Panc1 (cell line): ENCODE measurements at regions not wholly inside any gene's neighbourhood (a gene's known extent, or its start where the extent isn't known, plus 50 kb on each side); places are given as distances from the start of the nearest gene placed in this dataset.

Experiments
- CTCF ChIP-seq: fragments of 450-650 bp; IDR thresholded peaks from 2 replicates; pipeline ENCODE4 v1.5.1; 2017; ENCODE audit warnings: mild to moderate bottlenecking
- POLR2AphosphoS5 ChIP-seq: IDR thresholded peaks from 2 replicates; pipeline ENCODE4 v1.6.1; 2012; ENCODE audit warnings: mild to moderate bottlenecking, low read depth, low read length, moderate library complexity
- SIN3A ChIP-seq: IDR thresholded peaks from 2 replicates; pipeline ENCODE4 v1.6.1; 2012; ENCODE audit warnings: low read depth, mild to moderate bottlenecking, low read length, moderate library complexity, borderline replicate concordance; ENCODE audit not compliant: insufficient read depth
- TCF7L2 ChIP-seq: IDR thresholded peaks from 2 replicates; pipeline ENCODE4 v1.6.1; 2011; ENCODE audit warnings: mild to moderate bottlenecking, low read depth, low read length, inconsistent platforms
- TF ChIP-seq, protein P1 (sequence below), 2 experiments: IDR thresholded peaks; 2 replicates each; pipeline ENCODE4 v1.6.1; 2011 to 2012; ENCODE audit warnings: low read depth in 2 of 2, control low read depth in 1 of 2, low read length in 1 of 2, mild to moderate bottlenecking in 1 of 2, moderate library complexity in 1 of 2; ENCODE audit not compliant: insufficient read depth in 1 of 2

DNA sequence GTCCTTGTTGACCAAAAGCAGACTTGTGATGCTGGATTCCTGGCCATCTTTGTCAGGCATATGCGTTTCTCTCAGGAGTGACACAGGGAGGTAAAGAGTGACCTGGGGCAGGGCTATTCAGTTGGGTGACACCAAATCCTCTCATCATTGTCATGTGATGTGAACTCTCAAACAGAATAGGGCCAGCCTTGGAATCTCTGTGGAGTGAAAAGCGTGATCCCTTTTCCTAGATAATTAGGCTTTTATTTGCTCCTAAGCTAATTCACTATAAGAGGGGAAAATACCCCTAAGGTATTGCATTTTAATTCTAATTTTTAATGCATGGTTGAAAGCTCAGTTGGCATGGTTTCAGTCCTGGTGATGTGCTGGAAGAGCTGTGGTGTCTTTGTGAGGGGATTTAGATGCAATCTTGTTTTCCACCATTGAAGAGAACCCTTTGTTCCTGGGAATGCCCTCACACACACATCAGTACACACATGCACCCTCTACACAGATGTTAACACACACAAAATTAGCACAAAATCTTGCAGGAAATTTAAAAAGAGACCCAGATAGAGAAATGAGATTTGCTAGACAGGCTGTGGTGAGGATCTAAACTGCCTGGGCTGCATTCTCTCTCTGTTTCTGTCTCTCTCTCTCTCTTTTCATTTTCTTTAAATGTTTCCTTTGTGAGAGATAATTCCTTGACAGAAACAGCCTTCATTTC is 349.9 kb downstream of the TSN start:
- TF ChIP-seq, protein P1, sequence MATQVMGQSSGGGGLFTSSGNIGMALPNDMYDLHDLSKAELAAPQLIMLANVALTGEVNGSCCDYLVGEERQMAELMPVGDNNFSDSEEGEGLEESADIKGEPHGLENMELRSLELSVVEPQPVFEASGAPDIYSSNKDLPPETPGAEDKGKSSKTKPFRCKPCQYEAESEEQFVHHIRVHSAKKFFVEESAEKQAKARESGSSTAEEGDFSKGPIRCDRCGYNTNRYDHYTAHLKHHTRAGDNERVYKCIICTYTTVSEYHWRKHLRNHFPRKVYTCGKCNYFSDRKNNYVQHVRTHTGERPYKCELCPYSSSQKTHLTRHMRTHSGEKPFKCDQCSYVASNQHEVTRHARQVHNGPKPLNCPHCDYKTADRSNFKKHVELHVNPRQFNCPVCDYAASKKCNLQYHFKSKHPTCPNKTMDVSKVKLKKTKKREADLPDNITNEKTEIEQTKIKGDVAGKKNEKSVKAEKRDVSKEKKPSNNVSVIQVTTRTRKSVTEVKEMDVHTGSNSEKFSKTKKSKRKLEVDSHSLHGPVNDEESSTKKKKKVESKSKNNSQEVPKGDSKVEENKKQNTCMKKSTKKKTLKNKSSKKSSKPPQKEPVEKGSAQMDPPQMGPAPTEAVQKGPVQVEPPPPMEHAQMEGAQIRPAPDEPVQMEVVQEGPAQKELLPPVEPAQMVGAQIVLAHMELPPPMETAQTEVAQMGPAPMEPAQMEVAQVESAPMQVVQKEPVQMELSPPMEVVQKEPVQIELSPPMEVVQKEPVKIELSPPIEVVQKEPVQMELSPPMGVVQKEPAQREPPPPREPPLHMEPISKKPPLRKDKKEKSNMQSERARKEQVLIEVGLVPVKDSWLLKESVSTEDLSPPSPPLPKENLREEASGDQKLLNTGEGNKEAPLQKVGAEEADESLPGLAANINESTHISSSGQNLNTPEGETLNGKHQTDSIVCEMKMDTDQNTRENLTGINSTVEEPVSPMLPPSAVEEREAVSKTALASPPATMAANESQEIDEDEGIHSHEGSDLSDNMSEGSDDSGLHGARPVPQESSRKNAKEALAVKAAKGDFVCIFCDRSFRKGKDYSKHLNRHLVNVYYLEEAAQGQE (IDR thresholded peaks at IDR 0.05; ENCODE audit: insufficient read depth in 1 of 2, low read depth in 2 of 2, low read length in 1 of 2), result no peak
- TF ChIP-seq SIN3A (no peak), CTCF (no peak), POLR2AphosphoS5 (no peak), TCF7L2 (no peak)
